HepG2 (cell line): ENCODE measurements at regions not wholly inside any gene's neighbourhood (a gene's known extent, or its start where the extent isn't known, plus 50 kb on each side); places are given as distances from the start of the nearest gene placed in this dataset.

Source experiments
- ARNT2 ChIP-seq: sonication (generic); formaldehyde crosslinking; IDR thresholded peaks from 2 replicates; pipeline ENCODE4 v1.8.0; 2022; ENCODE audit warnings: mild to moderate bottlenecking, low read depth, missing genetic modification reagents, moderate library complexity
- CREB1 ChIP-seq, 2 experiments: fragments of 450-650 bp in 1 of 2; IDR thresholded peaks; 2 replicates each; pipeline ENCODE4 v1.6.1; 2016 to 2017; ENCODE audit warnings: control low read depth in 1 of 2, mild to moderate bottlenecking in 1 of 2, missing compliant biosample characterization in 1 of 2, missing genetic modification characterization in 1 of 2
- NR1H2 ChIP-seq: sonication (generic); formaldehyde crosslinking; IDR thresholded peaks from 2 replicates; pipeline ENCODE4 v1.8.1; 2022; ENCODE audit warnings: low read depth, missing genetic modification reagents, borderline replicate concordance
- NR3C1 ChIP-seq: sonication (generic); formaldehyde crosslinking; IDR thresholded peaks from 2 replicates; pipeline ENCODE4 v1.4.0; 2020; ENCODE audit warnings: missing genetic modification reagents
- POLR2A ChIP-seq, 2 experiments: IDR thresholded peaks; 2 replicates each; pipeline ENCODE4 v1.6.1; 2011; ENCODE audit warnings: low read depth in 2 of 2, low read length in 2 of 2, mild to moderate bottlenecking in 1 of 2, moderate library complexity in 1 of 2; ENCODE audit not compliant: insufficient read depth in 1 of 2
- SMAD1 ChIP-seq: sonication (generic); formaldehyde crosslinking; IDR thresholded peaks from 2 replicates; pipeline ENCODE4 v1.4.0; 2020; ENCODE audit warnings: missing genetic modification reagents, low read depth, mild to moderate bottlenecking, borderline replicate concordance
- ZNF382 ChIP-seq: sonication (generic); formaldehyde crosslinking; IDR thresholded peaks from 2 replicates; pipeline ENCODE4 v1.5.0; 2020; ENCODE audit warnings: missing genetic modification reagents, mild to moderate bottlenecking, borderline replicate concordance
- TF ChIP-seq, protein P1 (sequence below): sonication (generic); formaldehyde crosslinking; IDR thresholded peaks from 2 replicates; pipeline ENCODE4 v1.4.0; 2020; ENCODE audit warnings: low read depth, mild to moderate bottlenecking, missing genetic modification reagents
- TF ChIP-seq, protein P2 (sequence below): sonication (generic); formaldehyde crosslinking; IDR thresholded peaks from 2 replicates; pipeline ENCODE4 v1.4.0; 2020; ENCODE audit warnings: missing genetic modification reagents
- TF ChIP-seq, protein P3 (sequence below): sonication (generic); formaldehyde crosslinking; IDR thresholded peaks from 2 replicates; pipeline ENCODE4 v1.4.0; 2020; ENCODE audit warnings: missing genetic modification reagents

DNA sequence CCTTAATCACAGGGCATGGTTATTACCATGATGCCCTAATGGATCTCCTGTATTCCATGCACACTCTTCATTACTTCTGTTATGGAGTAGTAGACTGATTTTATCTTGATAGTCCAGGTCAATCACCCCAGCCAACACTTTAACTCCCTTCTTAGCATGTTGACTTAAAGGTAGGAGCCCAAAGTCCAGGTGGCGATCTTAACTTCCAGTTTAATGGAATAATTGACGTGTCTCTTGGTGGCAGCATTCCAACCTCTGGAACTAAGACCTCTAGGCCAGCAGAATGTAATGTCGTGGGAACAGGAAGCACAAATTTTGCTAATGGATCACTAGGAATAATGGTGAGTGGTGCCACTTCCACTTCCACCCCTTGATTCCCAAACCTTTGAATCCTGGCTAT, 687.2 kb upstream of the SGO1 start:
- no peak for TF ChIP-seq POLR2A (IDR thresholded peaks at IDR 0.05; ENCODE audit: insufficient read depth in 1 of 2, low read depth in 2 of 2, low read length in 2 of 2)
- TF ChIP-seq, protein P1, sequence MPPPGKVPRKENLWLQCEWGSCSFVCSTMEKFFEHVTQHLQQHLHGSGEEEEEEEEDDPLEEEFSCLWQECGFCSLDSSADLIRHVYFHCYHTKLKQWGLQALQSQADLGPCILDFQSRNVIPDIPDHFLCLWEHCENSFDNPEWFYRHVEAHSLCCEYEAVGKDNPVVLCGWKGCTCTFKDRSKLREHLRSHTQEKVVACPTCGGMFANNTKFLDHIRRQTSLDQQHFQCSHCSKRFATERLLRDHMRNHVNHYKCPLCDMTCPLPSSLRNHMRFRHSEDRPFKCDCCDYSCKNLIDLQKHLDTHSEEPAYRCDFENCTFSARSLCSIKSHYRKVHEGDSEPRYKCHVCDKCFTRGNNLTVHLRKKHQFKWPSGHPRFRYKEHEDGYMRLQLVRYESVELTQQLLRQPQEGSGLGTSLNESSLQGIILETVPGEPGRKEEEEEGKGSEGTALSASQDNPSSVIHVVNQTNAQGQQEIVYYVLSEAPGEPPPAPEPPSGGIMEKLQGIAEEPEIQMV (CRISPR knock-in tag) = no peak
- no peak for TF ChIP-seq ZNF382 (CRISPR knock-in tag)
- TF ChIP-seq CREB1 (IDR thresholded peaks at IDR 0.05) = no peak
- TF ChIP-seq CREB1 (CRISPR knock-in tag; IDR thresholded peaks at IDR 0.05) = no peak
- TF ChIP-seq ARNT2 (CRISPR knock-in tag) = no peak
- no peak for TF ChIP-seq NR3C1
- TF ChIP-seq NR1H2 (CRISPR knock-in tag) = no peak
- TF ChIP-seq SMAD1 (CRISPR knock-in tag) = no peak
- TF ChIP-seq, protein P2, sequence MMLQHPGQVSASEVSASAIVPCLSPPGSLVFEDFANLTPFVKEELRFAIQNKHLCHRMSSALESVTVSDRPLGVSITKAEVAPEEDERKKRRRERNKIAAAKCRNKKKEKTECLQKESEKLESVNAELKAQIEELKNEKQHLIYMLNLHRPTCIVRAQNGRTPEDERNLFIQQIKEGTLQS (CRISPR knock-in tag) = no peak
- TF ChIP-seq, protein P3, sequence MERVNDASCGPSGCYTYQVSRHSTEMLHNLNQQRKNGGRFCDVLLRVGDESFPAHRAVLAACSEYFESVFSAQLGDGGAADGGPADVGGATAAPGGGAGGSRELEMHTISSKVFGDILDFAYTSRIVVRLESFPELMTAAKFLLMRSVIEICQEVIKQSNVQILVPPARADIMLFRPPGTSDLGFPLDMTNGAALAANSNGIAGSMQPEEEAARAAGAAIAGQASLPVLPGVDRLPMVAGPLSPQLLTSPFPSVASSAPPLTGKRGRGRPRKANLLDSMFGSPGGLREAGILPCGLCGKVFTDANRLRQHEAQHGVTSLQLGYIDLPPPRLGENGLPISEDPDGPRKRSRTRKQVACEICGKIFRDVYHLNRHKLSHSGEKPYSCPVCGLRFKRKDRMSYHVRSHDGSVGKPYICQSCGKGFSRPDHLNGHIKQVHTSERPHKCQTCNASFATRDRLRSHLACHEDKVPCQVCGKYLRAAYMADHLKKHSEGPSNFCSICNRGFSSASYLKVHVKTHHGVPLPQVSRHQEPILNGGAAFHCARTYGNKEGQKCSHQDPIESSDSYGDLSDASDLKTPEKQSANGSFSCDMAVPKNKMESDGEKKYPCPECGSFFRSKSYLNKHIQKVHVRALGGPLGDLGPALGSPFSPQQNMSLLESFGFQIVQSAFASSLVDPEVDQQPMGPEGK (CRISPR knock-in tag) = no peak
